ENCODE measurements at regions not wholly inside any gene's neighbourhood (a gene's known extent, or its start where the extent isn't known, plus 50 kb on each side); places are given as distances from the start of the nearest gene placed in this dataset.
A peak's percentile ranks its signal among the peaks of the same experiment; 100 is the strongest.

GRCh38 chr1:214843281-214843680, 239.3 kb upstream of the KCNK2 start:
- intact Hi-C loops (cut with micrococcal nuclease) = no loop called here
- Histone ChIP-seq H3K9ac (ENCODE audit: low read length) (peak overlapping the region; percentile 16; the same call in 1 of the 2 replicates), H3K9me2 (replicated peaks; ENCODE audit: low read length) (no peaks in the 10 kb centered on the region), H3K36me3 (ENCODE audit: low read depth, low read length) (no peaks in the 10 kb centered on the region), H3K4me1 (ENCODE audit: insufficient read depth, low read length) (peaks cover 28% of the 10 kb centered on the region), H3K27me3 (ENCODE audit: low read length) (no peaks in the 10 kb centered on the region), H2AFZ (ENCODE audit: low read length) (no peak overlapping the region; the same call in 1 of the 2 replicates), H3F3A (ENCODE audit: low read length, unreplicated experiment) (no peaks in the 10 kb centered on the region), H3K4me2 (ENCODE audit: low read length) (peak overlapping the region; percentile 66), H3K9me3 (ENCODE audit: low read length) (no peaks in the 10 kb centered on the region), H3K79me2 (ENCODE audit: low read length) (no peaks in the 10 kb centered on the region), H3K27ac (ENCODE audit: low read length) (peak overlapping the region; percentile 77), H4K20me1 (ENCODE audit: low read length) (no peaks in the 10 kb centered on the region), H3K4me3 (ENCODE audit: low read length) (peak overlapping the region; percentile 31)
- peak; percentile 71 for ATAC-seq
- TF ChIP-seq EZH2 (IDR thresholded peaks at IDR 0.05; ENCODE audit: low read length, unreplicated experiment) (no peak), CTCF (conservative IDR thresholded peaks at IDR 0.05; ENCODE audit: low read depth, low read length) (no peak), EZH2phosphoT487 (IDR thresholded peaks at IDR 0.05; ENCODE audit: borderline replicate concordance, low read length) (no peak)
- peak; percentile 89 for DNase-seq
- ChIA-PET CTCF (no interaction called here), POLR2A (ENCODE audit: unreplicated experiment) (no interaction called here)
- BruUV-seq (replicated peaks) = no TSS peak

GRCh38 chr1:214844319-214844718, 238.2 kb upstream of the KCNK2 start:
- H3K4me1 ChIP-seq (ENCODE audit: insufficient read depth, low read length) = peaks cover 28% of the 10 kb centered on the region
- no peak overlapping the region for H3K9ac ChIP-seq (ENCODE audit: low read length)
- TF ChIP-seq EZH2 (IDR thresholded peaks at IDR 0.05; ENCODE audit: low read length, unreplicated experiment) (no peak), CTCF (conservative IDR thresholded peaks at IDR 0.05; ENCODE audit: low read depth, low read length) (no peak), EZH2phosphoT487 (IDR thresholded peaks at IDR 0.05; ENCODE audit: borderline replicate concordance, low read length) (no peak)
- no peaks in the 10 kb centered on the region for H4K20me1 ChIP-seq (ENCODE audit: low read length)
- no peak overlapping the region for H3K4me3 ChIP-seq (ENCODE audit: low read length)
- DNase-seq = no peak
- H3K9me2 ChIP-seq (replicated peaks; ENCODE audit: low read length) = no peaks in the 10 kb centered on the region
- no peaks in the 10 kb centered on the region for H3K9me3 ChIP-seq (ENCODE audit: low read length)
- no peak overlapping the region for H3K27ac ChIP-seq (ENCODE audit: low read length)
- no TSS peak for BruUV-seq (replicated peaks)
- H3K27me3 ChIP-seq (ENCODE audit: low read length) = no peaks in the 10 kb centered on the region
- ATAC-seq = no peak
- no peaks in the 10 kb centered on the region for H3K79me2 ChIP-seq (ENCODE audit: low read length)
- no peaks in the 10 kb centered on the region for H3K36me3 ChIP-seq (ENCODE audit: low read depth, low read length)
- no peaks in the 10 kb centered on the region for H3F3A ChIP-seq (ENCODE audit: low read length, unreplicated experiment)
- intact Hi-C loops (cut with micrococcal nuclease) = no loop called here
- POLR2A ChIA-PET (ENCODE audit: unreplicated experiment) = no interaction called here
- H2AFZ ChIP-seq (ENCODE audit: low read length) = no peak overlapping the region
- CTCF ChIA-PET = no interaction called here
- no peak overlapping the region for H3K4me2 ChIP-seq (ENCODE audit: low read length)

DNA sequence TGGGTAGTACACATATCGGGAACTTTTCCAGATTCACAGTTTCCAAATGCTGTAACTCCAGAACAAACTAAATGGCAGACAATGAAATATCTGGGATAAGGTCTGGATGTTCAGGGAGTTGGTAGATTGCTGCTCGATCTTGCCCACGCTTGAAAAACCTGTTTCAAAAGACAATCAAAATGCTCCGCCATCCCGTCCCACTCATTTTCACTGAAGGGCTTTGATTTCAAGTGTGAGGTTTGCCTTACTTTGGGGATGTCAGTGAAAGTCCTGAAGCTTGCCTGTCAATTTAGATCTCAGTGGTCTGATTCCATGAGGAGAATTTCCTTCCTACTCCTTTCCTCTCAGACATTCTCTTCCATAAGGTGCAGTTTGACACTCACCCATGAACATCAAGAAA, 236.3 kb upstream of the KCNK2 start:
- no TSS peak for BruUV-seq (replicated peaks)
- Histone ChIP-seq H3K4me1 (ENCODE audit: insufficient read depth, low read length) (peaks cover 33% of the 10 kb centered on the region), H3K9ac (ENCODE audit: low read length) (no peak overlapping the region), H3K27ac (ENCODE audit: low read length) (no peak overlapping the region), H3K27me3 (ENCODE audit: low read length) (no peaks in the 10 kb centered on the region), H3K36me3 (ENCODE audit: low read depth, low read length) (no peaks in the 10 kb centered on the region), H3K79me2 (ENCODE audit: low read length) (no peaks in the 10 kb centered on the region), H3K9me3 (ENCODE audit: low read length) (no peaks in the 10 kb centered on the region), H3F3A (ENCODE audit: low read length, unreplicated experiment) (no peaks in the 10 kb centered on the region), H2AFZ (ENCODE audit: low read length) (no peak overlapping the region), H3K4me2 (ENCODE audit: low read length) (no peak overlapping the region), H3K4me3 (ENCODE audit: low read length) (no peak overlapping the region), H4K20me1 (ENCODE audit: low read length) (no peaks in the 10 kb centered on the region), H3K9me2 (replicated peaks; ENCODE audit: low read length) (no peaks in the 10 kb centered on the region)
- no peak for DNase-seq
- ChIA-PET CTCF (no interaction called here), POLR2A (ENCODE audit: unreplicated experiment) (no interaction called here)
- ATAC-seq = no peak
- TF ChIP-seq CTCF (conservative IDR thresholded peaks at IDR 0.05; ENCODE audit: low read depth, low read length) (no peak), EZH2 (IDR thresholded peaks at IDR 0.05; ENCODE audit: low read length, unreplicated experiment) (no peak), EZH2phosphoT487 (IDR thresholded peaks at IDR 0.05; ENCODE audit: borderline replicate concordance, low read length) (no peak)
- intact Hi-C loops (cut with micrococcal nuclease) = no loop called here
